CD4-positive, alpha-beta T cell treated with Interleukin-15 for 4 hours (primary cell): ENCODE measurements at regions not wholly inside any gene's neighbourhood (a gene's known extent, or its start where the extent isn't known, plus 50 kb on each side); places are given as distances from the start of the nearest gene placed in this dataset.
"Not testable (repeated sequence)": the region's sequence is repeated elsewhere in the genome, so short reads cannot be mapped to it uniquely, and the experiment has no call there.

Experiments used
- DNase-seq: peaks from one replicate; pipeline ENCODE4 v3.0.0-alpha.2; 2020; ENCODE audit warnings: low spot score

DNA sequence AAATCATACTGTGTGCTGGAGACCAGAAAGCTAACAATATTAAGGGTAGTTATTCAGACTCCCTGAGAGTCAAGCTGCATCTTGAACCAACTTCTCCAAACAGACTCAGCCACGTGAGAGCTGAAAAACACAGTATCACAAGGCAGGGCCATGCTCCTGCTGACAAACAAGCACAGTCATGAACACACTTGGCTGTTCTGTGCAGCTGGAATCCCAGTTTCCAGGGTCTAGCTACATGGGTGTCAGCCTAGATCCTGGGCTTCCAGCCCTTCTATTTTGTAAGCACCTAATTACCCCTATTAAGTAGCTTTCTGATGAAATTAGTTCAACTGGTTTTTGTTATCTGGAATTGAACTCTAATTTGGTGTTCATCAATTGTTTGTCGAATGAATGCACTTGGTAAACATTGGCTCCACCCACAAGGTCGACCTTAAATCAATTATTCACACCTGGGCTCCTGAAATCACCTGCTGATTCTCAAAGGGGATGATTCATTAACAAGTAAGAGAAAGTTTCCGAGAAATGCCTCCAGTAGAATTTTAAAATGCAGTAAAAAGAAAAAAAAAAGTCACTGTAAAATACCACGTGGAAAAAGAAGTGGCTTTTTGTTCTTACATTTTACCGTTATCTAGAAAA, 179.3 kb downstream of the ZC3H11B start:
- DNase-seq, result no peak

DNA sequence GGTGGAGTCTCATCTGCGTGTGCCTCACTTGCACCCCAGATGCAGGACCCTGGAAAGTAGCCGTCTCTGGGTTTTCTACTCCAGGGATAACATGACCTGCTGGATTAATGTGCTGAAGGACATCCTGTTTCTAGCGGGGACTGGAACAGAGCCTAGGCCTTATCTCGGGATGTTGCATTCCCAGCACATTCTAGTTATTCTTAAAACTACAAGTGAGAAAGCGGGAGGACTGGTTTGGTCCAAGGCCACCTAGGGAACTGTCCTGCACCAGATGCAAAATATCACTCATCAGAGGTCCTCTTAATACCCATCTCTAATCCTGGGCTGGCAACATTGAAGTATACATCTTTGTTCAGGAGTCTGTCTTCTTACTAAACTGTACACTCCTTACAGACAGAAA, 179.9 kb downstream of the ZC3H11B start:
- DNase-seq, result no peak

DNA sequence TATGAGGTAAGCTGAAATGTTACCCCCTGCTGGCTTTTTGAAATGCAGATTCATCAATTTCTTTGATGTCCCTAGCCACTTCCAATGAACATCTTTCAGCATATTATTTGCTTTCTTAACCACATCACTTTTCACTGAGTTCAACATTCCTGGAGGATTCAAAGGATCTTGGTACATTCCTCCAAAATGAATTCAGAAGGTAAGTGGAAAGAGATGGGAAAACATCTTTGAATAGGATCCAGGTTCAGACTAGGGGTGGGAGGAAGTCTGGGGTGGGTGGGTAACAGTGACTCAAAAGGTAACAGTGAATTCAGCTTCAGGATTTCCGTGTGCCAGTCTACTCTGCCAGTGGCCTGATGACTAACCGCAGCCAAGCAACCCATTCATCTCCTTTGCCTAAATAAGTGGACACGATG, 180.7 kb downstream of the ZC3H11B start:
- no peak for DNase-seq

DNA sequence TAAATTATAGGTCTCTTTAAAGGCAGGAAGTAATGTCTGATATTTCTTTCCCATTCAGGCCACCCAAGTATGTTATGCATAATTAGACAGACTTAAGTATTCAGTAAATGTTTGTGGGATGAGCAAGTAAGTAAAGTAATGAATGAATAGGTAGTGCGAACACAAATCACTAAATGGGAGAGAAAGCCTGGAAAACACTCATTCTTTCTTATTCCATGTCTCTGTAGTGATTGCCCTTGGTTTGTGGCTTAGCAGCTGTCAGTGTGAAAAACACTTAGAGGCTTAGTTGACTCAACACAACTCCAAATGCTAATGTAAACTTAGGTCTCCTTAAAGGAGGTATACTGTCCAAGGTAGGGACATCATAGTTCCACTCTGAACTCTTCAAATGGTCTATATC, 182.5 kb downstream of the ZC3H11B start:
- DNase-seq, result no peak

DNA sequence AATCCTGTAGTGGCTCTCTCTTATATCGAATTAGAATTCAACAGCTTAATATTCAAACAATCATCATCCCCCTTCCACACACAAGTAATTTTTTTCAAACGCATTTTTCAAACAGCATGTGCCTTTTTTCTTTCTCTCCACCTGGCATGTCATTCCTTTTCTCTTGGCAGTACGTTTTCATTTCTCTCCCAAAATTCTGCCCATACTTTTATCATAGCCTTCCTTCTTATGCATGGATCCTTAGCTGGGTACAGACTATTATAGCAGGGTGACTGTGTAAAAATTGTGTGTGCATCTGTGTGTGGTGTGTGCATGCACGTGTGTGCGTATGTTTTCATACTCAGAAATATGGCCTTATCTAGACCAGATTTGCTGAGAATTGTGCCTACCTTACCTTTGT, 184.3 kb downstream of the ZC3H11B start:
- DNase-seq, result no peak

DNA sequence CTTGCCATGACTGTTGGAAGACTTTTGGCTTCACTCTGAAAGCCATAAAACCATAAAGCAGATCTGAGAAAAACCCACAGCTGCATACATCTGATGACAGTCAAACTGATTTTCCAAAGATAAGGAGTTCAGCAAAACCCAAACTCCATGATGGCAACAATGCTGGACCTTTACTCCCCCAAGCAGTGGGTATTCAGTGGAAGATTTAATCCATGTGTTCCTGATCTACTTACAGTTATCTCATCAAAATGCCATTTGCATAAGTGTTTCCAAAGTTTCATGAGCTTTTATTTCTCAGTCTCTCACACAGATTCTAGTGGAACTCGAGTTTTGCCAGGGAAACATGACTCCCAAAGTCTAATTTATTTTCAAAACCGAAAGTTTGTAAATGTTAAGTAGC, 184.9 kb downstream of the ZC3H11B start:
- DNase-seq, result no peak

DNA sequence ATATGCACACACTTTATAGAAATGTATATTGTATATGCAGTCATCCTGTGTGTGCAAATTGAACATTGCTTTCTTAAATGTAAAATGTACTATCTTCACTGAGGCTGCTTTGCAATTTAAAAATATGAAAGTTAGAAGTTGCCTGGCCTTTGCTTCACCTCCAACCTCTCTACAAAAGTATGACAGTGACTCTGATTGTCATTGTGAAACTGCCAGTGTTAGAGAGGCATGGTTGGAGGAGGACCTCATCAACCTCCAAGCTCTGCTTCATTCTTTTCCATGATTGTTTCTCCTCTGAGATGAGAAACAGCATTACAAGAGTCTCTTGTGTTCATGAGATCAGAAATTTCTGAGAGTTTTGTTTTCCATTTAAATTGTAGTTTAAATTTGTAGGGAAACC, 185.5 kb downstream of the ZC3H11B start:
- no peak for DNase-seq

DNA sequence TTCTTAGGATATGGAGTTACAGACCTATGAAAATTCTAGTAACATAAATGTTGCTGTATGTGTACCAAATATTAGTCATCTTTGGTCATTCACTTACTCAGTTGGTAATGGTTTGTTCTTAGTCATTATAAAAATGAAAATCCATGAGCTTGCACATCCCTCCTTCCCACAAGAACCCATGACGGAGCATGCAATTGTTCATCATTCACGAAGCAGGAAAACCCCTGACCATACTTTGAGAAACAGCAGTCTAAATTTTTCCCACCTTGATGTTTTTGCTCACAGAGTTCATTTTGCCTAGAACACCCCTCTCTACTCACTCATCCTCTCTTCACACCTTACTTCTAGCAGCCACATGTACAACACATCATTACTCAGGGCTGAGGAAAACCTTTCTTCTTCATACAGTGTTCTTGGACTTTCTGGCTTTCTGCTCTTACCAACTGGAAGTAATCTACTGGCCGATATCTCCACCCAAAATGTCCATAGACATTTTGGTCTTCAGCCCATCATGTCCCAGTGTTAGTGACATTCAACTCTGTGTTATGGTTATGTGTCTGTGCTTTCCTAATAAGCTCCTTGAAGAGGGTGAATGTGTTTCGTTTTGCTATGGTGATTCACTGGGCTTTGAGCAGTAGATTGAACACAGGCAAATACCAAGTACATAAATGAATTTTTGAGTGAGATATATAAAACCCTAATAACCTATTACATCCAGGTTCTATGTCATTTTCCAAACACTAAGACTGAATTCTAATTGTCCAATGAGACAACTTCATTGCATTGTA, 189.9 kb downstream of the ZC3H11B start:
- DNase-seq, result no peak

DNA sequence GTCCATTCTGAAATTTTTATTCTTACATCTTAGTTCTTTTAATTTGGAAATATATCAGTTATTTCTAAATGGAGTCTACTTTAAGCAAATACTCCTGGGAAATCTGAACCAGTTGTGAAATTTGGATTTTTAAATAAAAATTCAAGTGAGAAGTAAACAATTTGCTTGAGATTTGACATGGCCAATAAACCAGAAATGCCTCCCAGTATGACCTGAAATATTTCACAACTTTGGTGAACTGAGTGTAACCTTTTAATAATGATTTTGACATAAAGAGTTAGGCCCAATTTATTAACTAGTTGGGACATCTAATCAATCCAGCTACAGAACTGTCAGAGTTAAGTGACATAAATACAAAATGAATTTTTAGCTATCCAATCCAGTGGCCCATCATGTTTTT, 192.0 kb downstream of the ZC3H11B start:
- DNase-seq, result no peak

DNA sequence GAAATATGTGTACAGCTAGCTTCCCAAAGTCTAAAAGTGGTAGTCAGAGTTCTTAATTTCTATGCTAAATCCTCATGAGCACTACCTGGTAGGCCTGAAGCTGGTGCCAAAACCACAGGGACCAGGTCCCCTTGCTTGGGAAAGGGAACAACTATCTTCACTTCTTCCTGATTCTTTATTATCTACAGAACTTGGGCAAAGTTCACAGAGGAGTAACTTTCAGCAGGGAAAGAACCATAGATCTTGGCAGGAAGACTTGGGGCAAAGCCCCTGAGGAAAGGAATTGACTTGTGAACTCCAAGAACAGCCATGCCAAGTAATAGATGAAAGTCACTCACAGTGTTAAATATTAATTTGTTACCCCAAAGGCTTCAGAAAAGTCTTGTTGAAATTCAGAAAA, 193.0 kb downstream of the ZC3H11B start:
- DNase-seq, result no peak

DNA sequence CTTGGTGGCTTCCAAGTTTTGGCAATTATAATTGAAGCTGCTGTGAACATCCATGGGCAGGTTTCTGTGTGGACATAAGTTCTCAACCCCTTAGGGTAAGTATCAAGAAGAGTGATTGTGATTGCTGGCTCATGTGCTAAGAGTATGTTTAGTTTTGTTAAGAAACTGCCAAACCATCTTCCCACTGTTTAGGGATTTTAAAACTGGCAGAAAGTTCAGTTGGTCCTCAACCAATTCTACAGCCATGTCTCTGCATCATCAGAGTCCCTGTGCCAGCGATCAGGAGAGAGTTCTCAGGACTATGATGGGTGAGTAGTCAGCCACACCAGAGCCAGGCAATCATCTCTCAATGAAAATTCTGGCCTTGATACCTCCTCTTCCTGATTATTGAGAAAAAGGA, 193.8 kb downstream of the ZC3H11B start:
- DNase-seq, result no peak

DNA sequence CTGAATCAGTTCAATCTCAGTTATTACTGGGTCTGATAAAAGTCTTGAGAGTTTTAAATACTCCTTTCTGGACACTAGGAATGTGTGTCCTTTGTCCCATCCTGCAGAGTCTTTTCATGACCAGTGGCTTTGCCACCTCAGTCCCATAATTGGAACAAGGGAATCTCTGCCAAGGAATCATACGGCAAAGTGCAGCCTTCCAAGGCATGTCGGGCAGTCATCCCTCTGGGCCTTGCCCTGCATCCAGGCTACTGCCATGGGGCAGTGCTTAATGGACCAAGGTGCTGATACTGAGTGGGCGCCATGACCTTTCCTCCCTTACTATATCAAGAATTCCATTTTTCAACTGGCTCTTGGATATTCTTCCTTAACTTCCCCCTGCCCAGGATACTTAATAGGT, 195.3 kb downstream of the ZC3H11B start:
- no peak for DNase-seq

DNA sequence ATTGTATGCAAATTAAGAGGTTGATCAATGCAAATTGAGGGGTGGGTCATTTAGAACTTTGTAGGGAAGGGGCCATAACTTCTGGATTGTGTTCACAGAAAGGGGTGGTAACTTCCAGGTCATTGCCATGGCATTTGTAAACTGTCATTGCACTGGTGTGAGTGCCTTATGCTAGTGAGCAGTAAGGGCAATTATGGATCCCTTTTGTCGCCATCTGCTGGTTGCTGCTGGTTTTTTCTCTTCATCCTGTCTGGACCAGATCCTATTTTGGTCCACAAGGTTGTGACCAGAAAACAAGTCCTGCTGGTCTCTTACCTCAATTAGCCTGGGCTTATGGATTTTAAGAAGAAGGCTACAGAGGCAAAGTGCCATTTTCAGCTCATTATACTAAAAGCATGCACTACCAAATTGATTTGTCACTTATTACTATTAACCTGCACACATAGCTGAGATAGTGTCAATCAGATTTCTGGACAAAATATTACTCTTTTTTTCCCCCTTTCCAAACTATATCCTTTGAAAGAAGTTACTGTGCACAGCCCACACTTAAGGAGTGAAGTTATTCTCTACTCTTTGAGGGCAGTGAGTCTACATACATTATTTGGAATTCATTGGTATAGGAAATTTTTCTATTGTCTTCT, 196.2 kb downstream of the ZC3H11B start:
- DNase-seq, result peak; percentile 51

DNA sequence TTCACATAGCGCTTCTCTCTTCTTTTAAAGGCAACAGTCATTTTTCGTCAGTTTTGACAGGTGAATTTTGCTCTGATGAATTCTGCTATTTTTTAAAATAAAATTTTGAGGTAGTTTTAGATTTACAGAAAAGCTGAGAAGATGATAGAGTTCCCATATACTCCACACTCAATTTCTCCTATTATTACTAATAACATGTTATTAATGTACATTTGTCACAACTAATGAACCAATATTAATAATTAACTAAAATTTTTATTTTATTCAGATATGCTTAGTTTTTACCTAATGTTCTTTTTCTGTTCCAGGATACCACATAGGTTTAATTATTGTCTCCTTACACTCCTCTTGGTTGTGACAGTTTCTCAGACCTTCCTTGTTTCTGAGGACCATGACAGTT, 197.0 kb downstream of the ZC3H11B start:
- DNase-seq, result no peak

DNA sequence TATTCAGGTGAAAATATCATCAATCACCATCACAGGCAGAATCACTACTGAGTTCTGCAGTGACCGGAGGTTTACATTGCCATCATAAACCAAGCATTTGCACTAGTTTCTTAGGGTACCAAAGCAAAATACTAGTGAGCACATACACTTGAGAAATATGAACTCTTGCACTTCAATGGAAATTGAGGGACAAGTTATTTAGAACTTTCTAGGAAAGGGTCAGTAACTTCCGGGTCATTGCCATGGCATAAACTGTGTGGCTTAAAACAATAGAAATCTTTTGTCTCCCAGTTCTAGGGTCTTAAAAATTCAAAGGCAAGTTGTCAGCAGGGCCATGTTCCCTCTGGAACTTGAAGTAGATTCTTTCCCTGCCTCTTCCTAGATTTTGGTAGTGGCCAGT, 197.5 kb downstream of the ZC3H11B start:
- no peak for DNase-seq

DNA sequence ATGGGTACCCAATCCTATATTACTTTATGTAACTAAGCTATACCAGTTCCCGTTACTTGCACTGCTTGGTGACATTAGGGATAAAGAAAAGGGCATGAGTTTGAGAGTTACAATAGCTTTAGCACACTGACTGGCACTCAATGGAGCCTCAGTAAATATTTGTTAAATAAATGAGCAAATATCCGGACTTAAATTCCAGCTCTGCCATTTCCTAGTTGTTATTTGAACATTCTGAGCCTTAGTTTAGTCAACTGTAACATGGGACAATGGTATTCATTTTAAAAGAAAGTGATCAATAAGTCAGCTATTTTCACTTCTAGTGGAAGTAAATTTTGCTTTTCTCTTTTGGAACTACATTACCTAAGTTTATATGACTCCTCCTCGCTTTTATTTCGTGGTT, 198.7 kb downstream of the ZC3H11B start:
- no peak for DNase-seq

DNA sequence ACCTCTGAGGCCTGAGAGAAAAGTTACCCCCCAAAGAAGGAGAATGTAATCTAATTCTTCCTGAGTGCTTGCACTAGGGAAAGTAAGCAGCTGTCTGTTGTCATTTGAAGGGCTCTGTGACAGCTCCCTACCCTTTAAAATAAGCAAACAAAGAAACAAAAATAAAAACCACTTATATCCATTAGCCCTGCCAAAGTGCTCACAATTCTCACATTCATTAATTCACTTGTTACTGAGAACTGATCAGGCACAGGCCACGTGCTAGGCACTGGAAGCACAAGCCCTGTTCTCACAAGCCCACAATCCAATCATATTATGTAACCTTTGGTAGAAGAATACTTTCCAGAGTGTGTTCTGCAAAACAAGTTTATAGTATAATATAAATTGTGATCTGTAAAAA, 199.4 kb downstream of the ZC3H11B start:
- DNase-seq, result no peak

DNA sequence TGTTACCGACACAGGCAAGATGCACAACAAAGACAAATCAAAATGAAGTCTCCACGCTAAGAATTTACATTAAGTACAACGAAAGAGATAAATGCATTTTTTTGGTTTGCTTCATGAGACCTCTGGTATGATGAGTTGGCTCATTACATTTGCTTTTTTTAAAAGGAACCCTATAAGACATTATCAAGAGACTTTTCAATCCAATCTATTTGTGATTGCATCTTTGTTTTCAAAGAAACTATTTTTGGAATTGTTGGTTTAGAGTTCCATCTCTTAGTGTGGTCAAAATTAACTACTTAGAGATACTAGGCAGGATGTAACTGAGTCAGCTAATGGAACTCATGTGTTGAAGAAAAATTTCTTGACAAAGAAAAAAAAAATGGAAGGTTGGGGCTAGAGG, 200.1 kb downstream of the ZC3H11B start:
- DNase-seq, result no peak

DNA sequence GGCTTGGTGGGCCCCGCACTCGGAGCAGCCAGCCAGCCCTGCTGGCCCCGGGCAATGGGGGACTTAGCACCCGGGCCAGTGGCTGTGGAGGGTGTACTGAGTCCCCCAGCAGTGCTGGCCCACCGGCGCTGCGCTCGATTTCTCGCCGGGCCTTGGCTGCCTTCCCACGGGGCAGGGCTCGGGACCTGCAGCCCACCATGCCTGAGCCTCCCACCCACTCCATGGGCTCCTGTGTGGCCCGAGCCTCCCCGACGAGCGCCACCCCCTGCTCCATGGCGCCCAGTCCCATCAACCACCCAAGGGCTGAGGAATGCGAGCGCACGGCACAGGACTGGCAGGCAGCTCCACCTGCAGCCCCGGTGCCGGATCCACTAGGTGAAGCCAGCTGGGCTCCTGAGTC, 202.2 kb downstream of the ZC3H11B start:
- DNase-seq, result not testable (repeated sequence)

DNA sequence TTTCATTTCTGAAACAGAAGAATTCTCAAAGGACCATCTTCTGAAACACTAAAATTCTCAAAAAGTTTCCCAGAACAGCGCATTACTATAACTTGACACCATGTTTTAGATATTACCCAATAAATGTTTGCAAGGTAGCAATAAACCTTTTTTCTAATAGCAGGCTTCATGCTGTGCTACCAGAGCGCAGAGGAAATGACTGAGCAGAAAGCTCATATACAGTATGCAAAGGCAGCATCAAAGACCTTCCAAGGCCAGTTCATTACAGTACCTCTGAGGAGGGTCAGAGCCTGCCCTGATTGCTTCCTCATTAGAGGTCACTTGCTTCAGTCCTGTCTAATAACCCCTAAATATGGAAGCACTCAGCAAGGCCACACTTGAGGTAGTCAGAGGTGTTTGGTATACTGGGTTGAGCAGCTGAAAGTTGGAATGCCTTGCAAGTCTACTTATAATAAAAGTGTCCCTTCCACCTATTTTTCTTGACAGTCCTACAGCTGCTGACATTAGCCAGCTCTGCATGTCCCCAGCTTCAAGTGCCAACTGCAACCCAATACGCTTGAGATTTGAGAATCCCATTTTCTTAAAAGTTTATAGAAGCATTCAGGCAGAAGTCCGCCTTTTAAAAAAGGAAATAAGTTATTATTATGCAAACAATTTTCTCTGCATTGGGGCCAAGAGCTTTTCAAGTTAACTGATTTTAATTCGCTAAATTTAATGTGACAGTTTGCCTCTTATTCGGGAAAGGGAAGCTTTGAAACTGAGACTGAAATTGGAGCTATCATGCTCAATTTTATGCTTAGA, 207.2 kb downstream of the ZC3H11B start:
- DNase-seq, result no peak

DNA sequence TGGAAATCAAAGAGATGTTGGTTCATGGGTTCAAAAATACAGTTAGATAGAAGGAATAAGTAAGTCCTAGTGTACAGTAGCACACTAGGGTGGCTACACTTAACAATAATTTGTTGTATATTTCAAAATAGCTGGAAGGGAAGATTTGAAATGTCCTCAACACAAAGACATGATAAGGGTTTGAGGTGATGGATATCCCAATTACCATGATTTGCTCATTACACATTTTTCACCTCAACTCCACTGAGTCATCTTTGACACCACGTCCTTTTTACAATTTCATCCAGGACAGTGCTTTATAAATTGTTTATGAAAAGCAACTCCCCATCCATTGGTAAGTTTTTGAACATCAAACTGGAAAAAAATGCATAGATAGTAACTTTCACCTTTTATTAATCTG, 208.3 kb downstream of the ZC3H11B start:
- no peak for DNase-seq

DNA sequence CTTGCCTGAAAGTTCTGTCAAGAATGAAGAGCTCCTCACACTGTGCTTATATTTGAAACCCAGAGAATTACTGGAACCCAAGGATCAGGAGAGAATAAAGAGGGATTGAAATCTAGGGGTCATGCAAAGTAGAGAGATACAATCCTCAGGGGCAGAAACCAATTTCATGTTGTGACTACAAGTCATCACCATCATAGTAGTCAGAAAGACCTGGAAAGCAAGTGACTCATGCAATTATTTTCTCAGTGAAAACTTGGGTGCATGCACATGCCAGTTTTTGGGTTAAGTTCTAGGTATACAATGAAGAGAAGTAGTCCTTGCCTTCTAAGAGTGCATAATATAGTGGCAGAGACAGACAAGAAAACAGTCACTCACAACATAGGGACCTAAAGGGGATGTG, 210.0 kb downstream of the ZC3H11B start:
- DNase-seq, result no peak
